Hepatocyte (in vitro differentiated cells): ENCODE measurements at regions not wholly inside any gene's neighbourhood (a gene's known extent, or its start where the extent isn't known, plus 50 kb on each side); places are given as distances from the start of the nearest gene placed in this dataset.

Experiments
- DNase-seq: peaks from one replicate; pipeline ENCODE4 v3.0.0-alpha.2; 2016; ENCODE audit warnings: low spot score
- H2AFZ ChIP-seq: fragments of 200-600 bp; sonication (generic); 2 replicates; pipeline ENCODE4 v1.6.0; 2016; ENCODE audit warnings: antibody characterized with exemption, mild to moderate bottlenecking
- H3K27ac ChIP-seq: fragments of 200-600 bp; sonication (generic); 2 replicates; pipeline ENCODE4 v1.5.1; 2016; ENCODE audit warnings: mild to moderate bottlenecking
- H3K27me3 ChIP-seq: fragments of 200-600 bp; sonication (generic); 2 replicates; pipeline ENCODE4 v1.6.1; 2016
- H3K36me3 ChIP-seq: fragments of 200-600 bp; sonication (generic); replicated peaks from 2 replicates; pipeline ENCODE4 v1.5.1; 2016; ENCODE audit warnings: low read depth; ENCODE audit not compliant: insufficient read depth
- H3K4me1 ChIP-seq: fragments of 200-600 bp; sonication (generic); 2 replicates; pipeline ENCODE4 v1.5.1; 2016; ENCODE audit warnings: mild to moderate bottlenecking, moderate library complexity; ENCODE audit not compliant: insufficient read depth
- H3K4me2 ChIP-seq: fragments of 200-600 bp; sonication (generic); 2 replicates; pipeline ENCODE4 v1.6.0; 2016
- H3K4me3 ChIP-seq: fragments of 200-600 bp; sonication (generic); 2 replicates; pipeline ENCODE4 v1.5.1; 2016; ENCODE audit warnings: mild to moderate bottlenecking
- H3K79me2 ChIP-seq: fragments of 200-600 bp; sonication (generic); 2 replicates; pipeline ENCODE4 v1.6.0; 2017; ENCODE audit warnings: mild to moderate bottlenecking
- H3K9me2 ChIP-seq: fragments of 200-600 bp; sonication (generic); replicated peaks from 2 replicates; pipeline ENCODE4 v1.6.0; 2017; ENCODE audit warnings: mild to moderate bottlenecking; ENCODE audit not compliant: insufficient read depth
- H3K9me3 ChIP-seq: fragments of 200-600 bp; sonication (generic); 2 replicates; pipeline ENCODE4 v1.5.1; 2016; ENCODE audit warnings: low read depth, mild to moderate bottlenecking
- H4K20me1 ChIP-seq: fragments of 200-600 bp; sonication (generic); 2 replicates; pipeline ENCODE4 v1.6.0; 2016; ENCODE audit warnings: mild to moderate bottlenecking; ENCODE audit not compliant: insufficient read depth, poor library complexity, severe bottlenecking
- CTCF ChIP-seq: fragments of 200-600 bp; sonication (generic); IDR thresholded peaks from 2 replicates; pipeline ENCODE4 v1.5.1; 2016; ENCODE audit warnings: antibody characterized with exemption, mild to moderate bottlenecking; ENCODE audit not compliant: poor library complexity
- EZH2 ChIP-seq: fragments of 200-600 bp; sonication (generic); IDR thresholded peaks from 2 replicates; pipeline ENCODE4 v1.6.1; 2016; ENCODE audit warnings: antibody characterized with exemption, mild to moderate bottlenecking, borderline replicate concordance
- EZH2phosphoT487 ChIP-seq: fragments of 200-600 bp; sonication (generic); IDR thresholded peaks from one replicate; pipeline ENCODE4 v1.6.1; 2018; ENCODE audit warnings: antibody characterized with exemption, mild to moderate bottlenecking, low read depth, moderate library complexity; ENCODE audit not compliant: unreplicated experiment, severe bottlenecking
- WGBS: methylation state at CpG from one replicate; pipeline ENCODE4 v1.1.6; 2016; ENCODE audit warnings: low lambda C conversion rate; ENCODE audit errors: missing lambda C conversion rate; 5-methylcytosine and 5-hydroxymethylcytosine counted together

GRCh38 chr2:41572154-41572553 is 475.7 kb upstream of the PKDCC start:
- Histone ChIP-seq H2AFZ (no peak overlapping the region), H3K9me3 (no peaks in the 10 kb centered on the region), H3K4me2 (no peak overlapping the region), H3K4me3 (no peak overlapping the region), H3K79me2 (no peaks in the 10 kb centered on the region), H3K36me3 (no peaks in the 10 kb centered on the region), H3K27me3 (no peaks in the 10 kb centered on the region), H3K9me2 (no peaks in the 10 kb centered on the region), H3K27ac (no peak overlapping the region), H4K20me1 (no peaks in the 10 kb centered on the region), H3K4me1 (no peaks in the 10 kb centered on the region)
- DNase-seq: no peak
- TF ChIP-seq CTCF (no peak), EZH2phosphoT487 (no peak), EZH2 (no peak)
- WGBS: 82% methylated on average over 3 of the region's 3 CpGs

GRCh38 chr2:41576423-41576822 is 471.4 kb upstream of the PKDCC start:
- Histone ChIP-seq H3K9me2 (no peaks in the 10 kb centered on the region), H3K4me3 (no peak overlapping the region), H3K27me3 (no peaks in the 10 kb centered on the region), H3K4me2 (no peak overlapping the region), H3K79me2 (no peaks in the 10 kb centered on the region), H3K27ac (no peak overlapping the region), H3K4me1 (no peaks in the 10 kb centered on the region), H4K20me1 (no peaks in the 10 kb centered on the region), H3K9me3 (no peaks in the 10 kb centered on the region), H2AFZ (no peak overlapping the region), H3K36me3 (no peaks in the 10 kb centered on the region)
- no peak for DNase-seq
- 77% methylated on average over 2 of the region's 2 CpGs for WGBS
- TF ChIP-seq EZH2 (no peak), CTCF (no peak), EZH2phosphoT487 (no peak)

DNA sequence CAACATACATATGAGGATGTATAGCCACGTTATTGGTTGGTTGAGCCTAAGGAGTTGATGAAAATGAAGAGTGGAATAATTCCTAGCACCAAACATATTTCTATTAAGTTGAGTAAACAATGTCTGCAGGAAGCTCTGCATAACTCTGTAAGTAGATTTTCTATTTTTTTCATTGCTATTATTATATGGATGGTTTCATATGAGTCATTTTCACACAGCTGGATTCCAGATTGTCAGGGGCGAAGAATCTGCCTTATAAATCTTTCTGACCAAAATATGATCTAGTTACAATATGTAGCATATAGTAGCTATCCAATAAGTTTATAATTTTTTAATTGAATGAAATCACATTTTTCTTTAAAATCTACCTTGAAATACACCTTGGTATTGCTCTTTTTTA is 468.0 kb upstream of the PKDCC start:
- H3K4me1 ChIP-seq: no peaks in the 10 kb centered on the region
- H2AFZ ChIP-seq: no peak overlapping the region
- H3K27me3 ChIP-seq: no peaks in the 10 kb centered on the region
- H3K36me3 ChIP-seq: no peaks in the 10 kb centered on the region
- no peaks in the 10 kb centered on the region for H3K79me2 ChIP-seq
- no peaks in the 10 kb centered on the region for H3K9me2 ChIP-seq
- no peak for DNase-seq
- H3K4me2 ChIP-seq: no peak overlapping the region
- no peak overlapping the region for H3K4me3 ChIP-seq
- WGBS: 79% methylated on average over 2 of the region's 2 CpGs
- TF ChIP-seq EZH2 (no peak), CTCF (no peak), EZH2phosphoT487 (no peak)
- H3K9me3 ChIP-seq: no peaks in the 10 kb centered on the region
- H4K20me1 ChIP-seq: no peaks in the 10 kb centered on the region
- H3K27ac ChIP-seq: no peak overlapping the region

DNA sequence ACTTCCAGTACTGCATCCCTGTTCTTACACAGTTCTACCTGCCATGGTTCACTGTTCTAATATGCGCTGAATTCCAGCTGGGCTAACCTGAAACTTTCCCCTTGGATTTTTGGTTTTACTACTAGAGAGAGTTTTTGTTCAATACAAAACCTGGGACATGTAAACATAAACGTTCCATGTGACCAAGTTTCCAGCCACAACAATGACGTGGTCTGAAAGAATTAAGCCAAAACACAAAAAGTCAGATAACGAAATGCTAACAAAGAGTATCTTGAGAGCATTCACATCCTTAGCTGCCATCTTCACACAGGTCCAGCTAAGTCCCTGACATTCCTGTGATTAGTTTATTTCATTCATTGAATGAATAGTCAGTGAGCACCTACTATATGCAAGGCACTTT is 467.0 kb upstream of the PKDCC start:
- Histone ChIP-seq H3K27ac (no peak overlapping the region), H3K27me3 (no peaks in the 10 kb centered on the region), H2AFZ (no peak overlapping the region), H4K20me1 (no peaks in the 10 kb centered on the region), H3K4me1 (no peaks in the 10 kb centered on the region), H3K9me3 (no peaks in the 10 kb centered on the region), H3K9me2 (no peaks in the 10 kb centered on the region), H3K79me2 (no peaks in the 10 kb centered on the region), H3K4me3 (no peak overlapping the region), H3K36me3 (no peaks in the 10 kb centered on the region), H3K4me2 (no peak overlapping the region)
- WGBS: 80% methylated on average over 4 of the region's 4 CpGs
- TF ChIP-seq EZH2: no peak
- TF ChIP-seq CTCF: no peak
- TF ChIP-seq EZH2phosphoT487: no peak
- no peak for DNase-seq
